ENCODE measurements at regions not wholly inside any gene's neighbourhood (a gene's known extent, or its start where the extent isn't known, plus 50 kb on each side); places are given as distances from the start of the nearest gene placed in this dataset.
"Not testable (repeated sequence)": the region's sequence is repeated elsewhere in the genome, so short reads cannot be mapped to it uniquely, and the experiment has no call there.

DNA sequence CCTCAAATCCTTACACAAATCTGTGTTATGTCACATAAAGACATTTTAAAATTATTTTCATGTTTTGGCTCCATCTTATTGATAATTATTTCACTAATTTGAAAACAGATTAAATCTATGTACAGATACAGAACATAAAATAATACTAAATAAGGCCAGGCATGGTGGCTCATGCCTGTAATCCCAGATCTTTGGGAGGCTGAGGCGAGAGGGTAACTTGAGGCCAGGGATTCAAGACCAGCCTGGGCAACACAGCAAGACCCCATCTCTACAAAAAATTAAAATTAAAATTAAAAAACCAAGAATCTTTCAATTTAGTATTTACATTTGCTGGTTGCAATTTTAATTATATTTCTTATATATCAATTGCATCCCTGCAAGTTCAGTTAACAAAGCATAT, 246.4 kb upstream of the MKLN1 start:
- FAIRE-seq = no peak

DNA sequence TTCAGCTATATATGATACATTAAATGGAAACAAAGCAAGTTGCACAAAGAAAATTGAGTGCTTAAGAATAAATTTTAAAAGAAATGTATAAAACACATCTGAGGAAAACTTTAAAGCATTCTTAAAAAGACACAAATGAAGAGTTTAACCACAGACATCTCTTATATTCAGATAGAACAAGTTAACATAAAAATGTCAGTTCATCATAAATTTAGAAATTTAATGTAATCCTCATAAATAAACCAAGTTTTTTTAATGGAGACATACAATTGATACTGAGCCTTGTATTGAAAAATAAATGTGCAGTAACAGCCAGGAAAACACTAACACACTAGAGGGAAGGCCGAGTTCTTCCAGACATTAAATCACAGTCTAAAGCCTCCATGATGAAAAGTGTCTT, 243.9 kb upstream of the MKLN1 start:
- no peak for TF ChIP-seq POLR2A (IDR thresholded peaks at IDR 0.05; ENCODE audit: low read depth, low read length)
- TF ChIP-seq TAF1 (IDR thresholded peaks at IDR 0.05; ENCODE audit: borderline replicate concordance, low read depth, low read length) = no peak
- TF ChIP-seq POLR2AphosphoS5 (IDR thresholded peaks at IDR 0.05; ENCODE audit: low read depth, low read length) = no peak
- DNase-seq (ENCODE audit: insufficient read length) (no peak), FAIRE-seq (no peak)

More for the DNA sequence above, 246.4 kb upstream of the MKLN1 start:
- TF ChIP-seq POLR2A (IDR thresholded peaks at IDR 0.05; ENCODE audit: low read depth, low read length) (no peak), POLR2AphosphoS5 (IDR thresholded peaks at IDR 0.05; ENCODE audit: low read depth, low read length) (no peak), TAF1 (IDR thresholded peaks at IDR 0.05; ENCODE audit: borderline replicate concordance, low read depth, low read length) (no peak)
- DNase-seq (ENCODE audit: insufficient read length) = no peak

DNA sequence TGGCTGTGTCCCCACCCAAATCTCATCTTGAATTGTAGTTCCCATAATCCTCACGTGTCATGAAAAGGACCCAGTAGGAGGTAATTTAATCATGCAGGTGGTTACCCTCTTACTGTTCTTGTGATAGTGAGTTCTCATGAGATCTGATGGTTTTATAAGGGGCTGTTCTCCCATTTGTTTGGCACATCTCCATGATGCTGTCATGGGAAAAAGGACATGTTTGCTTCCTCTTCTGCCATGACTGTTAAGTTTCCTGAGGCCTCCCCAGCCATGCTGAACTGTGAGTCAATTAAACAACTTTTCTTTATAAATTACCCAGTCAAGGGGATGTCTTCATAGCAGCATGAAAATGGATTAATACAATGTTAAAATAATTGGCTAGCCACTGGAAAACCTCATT, 243.3 kb upstream of the MKLN1 start:
- FAIRE-seq; DNase-seq (ENCODE audit: insufficient read length): not testable (repeated sequence)

DNA sequence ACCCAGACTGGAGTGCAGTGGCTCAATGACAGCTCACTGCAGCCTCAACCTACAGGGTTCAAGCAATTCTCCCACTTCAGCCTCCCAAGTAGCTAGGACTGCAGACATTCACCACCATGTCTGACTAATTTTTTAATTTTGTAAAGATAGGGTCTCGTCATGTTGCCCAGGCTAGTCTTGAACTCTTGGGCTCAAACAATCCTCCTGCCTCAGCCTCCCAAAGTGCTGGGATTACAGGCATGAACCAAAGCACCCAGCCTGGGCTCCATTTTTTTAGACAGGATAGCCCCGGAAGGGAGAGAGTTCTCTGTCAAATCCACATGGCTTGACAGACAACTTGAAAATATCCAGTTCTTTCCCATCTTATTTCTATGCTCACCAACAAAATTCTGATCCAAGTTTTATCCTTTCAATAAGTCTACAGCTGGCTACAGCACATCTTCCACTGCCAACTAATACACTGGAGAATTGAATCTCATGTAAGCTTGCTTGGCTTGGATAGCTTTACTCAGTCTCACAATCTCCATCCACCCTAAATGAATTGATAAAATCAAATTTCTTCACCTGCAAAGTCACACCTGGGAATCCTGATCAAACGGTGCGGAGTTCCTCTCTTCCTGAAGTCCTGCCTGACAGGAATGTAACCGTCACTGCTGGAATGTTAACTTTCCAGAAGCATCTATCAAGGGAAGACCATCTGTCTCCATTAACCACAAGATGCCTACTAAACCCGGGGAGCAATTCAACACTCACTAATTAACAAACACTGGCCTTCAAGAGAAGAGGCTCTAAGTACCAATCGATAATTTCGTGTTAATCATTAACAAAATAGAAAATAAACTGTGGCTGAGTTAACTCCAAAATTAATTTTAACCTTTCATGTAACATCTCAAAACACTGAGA, 239.7 kb upstream of the MKLN1 start:
- DNase-seq (ENCODE audit: insufficient read length) (no peak), FAIRE-seq (no peak)
- TF ChIP-seq POLR2A (IDR thresholded peaks at IDR 0.05; ENCODE audit: low read depth, low read length) (no peak), TAF1 (IDR thresholded peaks at IDR 0.05; ENCODE audit: borderline replicate concordance, low read depth, low read length) (no peak), POLR2AphosphoS5 (IDR thresholded peaks at IDR 0.05; ENCODE audit: low read depth, low read length) (no peak)

DNA sequence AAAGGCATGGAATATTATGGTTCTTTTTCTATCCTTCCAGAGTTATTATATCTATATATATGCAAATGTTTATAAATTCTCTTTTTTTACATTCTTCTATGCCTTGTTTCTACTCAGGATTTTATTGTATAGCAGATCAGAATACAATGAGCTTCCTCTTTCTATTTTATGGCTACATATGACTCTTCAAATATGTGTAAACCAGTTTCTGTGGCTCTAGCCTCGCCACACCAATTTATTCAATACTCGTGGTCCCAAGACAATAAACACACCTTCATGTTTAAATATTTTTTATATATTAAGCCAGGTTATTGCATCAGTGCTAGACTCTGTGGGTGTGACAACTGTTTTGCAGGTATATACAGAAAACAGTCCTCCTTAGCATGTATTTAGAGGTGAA, 237.5 kb upstream of the MKLN1 start:
- TF ChIP-seq POLR2A (IDR thresholded peaks at IDR 0.05; ENCODE audit: low read depth, low read length) (no peak), POLR2AphosphoS5 (IDR thresholded peaks at IDR 0.05; ENCODE audit: low read depth, low read length) (no peak), TAF1 (IDR thresholded peaks at IDR 0.05; ENCODE audit: borderline replicate concordance, low read depth, low read length) (no peak)
- no peak for FAIRE-seq
- DNase-seq (ENCODE audit: insufficient read length) = no peak

DNA sequence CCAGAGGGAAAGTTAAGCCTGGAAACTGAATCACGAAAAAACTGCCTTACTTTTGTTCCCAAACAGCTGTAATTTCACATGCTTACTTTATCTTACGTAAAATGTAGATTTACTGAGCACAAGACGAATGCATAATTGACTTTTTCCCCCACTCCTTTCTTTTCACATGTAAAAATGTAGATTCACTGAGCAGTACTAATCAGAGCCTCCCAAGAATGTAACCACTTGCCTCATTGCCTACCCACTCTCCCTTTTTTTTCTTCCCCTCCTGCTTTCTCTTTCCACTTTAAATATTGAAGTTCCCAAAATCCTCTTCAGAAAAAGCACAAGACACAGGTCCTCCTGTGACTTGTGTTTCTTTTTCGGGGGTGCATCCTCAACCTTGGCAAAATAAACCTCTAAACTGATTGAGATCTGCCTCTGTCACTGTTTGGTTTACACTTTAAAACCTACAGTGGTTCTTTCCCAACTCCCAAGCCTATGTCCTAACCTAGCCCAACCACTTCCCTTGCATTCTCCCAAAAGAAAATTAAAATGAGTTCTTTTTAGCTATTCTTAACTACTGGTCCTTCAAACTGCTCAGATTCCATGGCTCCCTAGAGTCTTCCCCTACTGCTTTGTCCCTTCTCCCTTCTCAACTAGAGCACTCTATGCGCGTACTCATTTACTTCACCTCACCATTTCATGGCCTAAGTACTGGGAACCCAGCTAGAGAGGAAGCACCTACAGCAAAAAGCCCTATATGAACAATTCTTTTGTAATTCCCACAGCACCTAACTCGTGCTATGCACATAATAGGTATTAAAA, 236.6 kb upstream of the MKLN1 start:
- no peak for DNase-seq (ENCODE audit: insufficient read length)
- no peak for FAIRE-seq
- TF ChIP-seq POLR2AphosphoS5 (IDR thresholded peaks at IDR 0.05; ENCODE audit: low read depth, low read length) = no peak

DNA sequence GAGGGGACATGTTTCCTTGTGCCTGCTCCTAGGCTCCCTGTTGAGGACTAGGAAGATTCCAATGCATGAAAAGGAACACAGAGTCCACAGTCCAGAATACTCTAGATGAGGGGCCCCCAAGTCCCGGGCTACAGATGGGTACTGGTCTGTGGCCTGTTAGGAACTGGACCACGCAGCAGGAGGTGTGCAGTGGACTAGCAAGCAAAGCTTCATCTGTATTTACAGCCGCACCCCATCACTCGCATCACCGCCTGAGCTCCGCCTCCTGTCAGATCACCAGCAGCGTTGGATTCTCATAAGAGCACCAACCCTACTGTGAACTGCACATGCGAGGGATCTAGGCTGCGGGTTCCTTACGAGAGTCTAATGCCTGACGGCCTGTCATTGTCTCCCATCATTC, 233.0 kb upstream of the MKLN1 start:
- TF ChIP-seq TAF1 (IDR thresholded peaks at IDR 0.05; ENCODE audit: borderline replicate concordance, low read depth, low read length) = no peak
- no peak for FAIRE-seq

DNA sequence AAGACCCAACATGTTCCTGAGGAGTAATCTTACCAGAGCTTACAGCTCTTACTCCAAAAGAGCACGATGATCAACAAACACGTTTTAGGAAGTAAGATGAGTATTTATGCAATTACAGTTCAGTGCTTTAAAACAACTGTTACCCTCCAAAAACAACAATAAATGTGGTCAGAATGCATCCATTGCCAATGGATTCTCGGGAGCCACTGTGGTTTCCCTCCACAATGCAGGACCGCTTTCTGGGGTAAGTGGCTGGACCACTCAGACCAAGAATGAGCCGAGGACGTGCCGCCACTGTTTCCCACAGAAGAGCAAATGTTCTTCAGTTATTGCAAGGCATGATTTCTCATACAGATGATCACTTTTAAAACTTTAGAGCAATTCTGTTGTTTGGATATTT, 232.3 kb upstream of the MKLN1 start:
- DNase-seq (ENCODE audit: insufficient read length) = no peak
- TF ChIP-seq POLR2AphosphoS5 (IDR thresholded peaks at IDR 0.05; ENCODE audit: low read depth, low read length) (no peak), POLR2A (IDR thresholded peaks at IDR 0.05; ENCODE audit: low read depth, low read length) (no peak)
- FAIRE-seq = no peak

More for the DNA sequence above, 233.0 kb upstream of the MKLN1 start:
- DNase-seq (ENCODE audit: insufficient read length) = no peak

DNA sequence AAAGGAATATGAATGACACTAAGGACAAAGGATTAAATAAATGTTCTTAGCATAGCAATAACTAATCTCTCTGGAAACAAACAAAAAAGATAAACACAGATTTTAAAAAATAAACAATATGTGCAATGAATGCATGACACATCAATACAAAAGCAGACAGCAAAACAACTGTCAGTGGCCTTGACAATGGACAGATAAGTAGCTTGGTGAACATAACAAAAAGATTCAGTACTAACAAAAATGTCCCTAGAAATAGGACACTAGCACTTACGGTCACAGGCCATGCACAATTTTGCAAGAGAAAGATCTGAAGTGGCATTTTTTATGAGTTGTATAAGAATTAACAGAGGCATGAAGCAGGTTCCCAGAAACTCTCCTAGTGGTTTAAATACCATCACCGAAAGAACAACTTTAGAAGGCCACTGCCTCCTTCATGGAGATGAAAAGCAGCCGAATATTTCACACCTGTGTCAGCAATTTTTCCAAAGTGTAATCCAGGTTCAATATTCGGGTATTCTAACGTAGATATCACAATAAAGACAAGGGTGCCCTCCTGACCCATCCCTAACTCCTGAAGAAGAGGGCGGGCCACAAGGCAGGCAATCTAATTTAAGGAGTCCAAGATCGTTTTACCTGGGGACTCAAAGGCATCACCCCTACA, 231.3 kb upstream of the MKLN1 start:
- FAIRE-seq (no peak), DNase-seq (ENCODE audit: insufficient read length) (no peak)
- TF ChIP-seq TAF1 (IDR thresholded peaks at IDR 0.05; ENCODE audit: borderline replicate concordance, low read depth, low read length) (no peak), POLR2AphosphoS5 (IDR thresholded peaks at IDR 0.05; ENCODE audit: low read depth, low read length) (no peak), POLR2A (IDR thresholded peaks at IDR 0.05; ENCODE audit: low read depth, low read length) (no peak)

DNA sequence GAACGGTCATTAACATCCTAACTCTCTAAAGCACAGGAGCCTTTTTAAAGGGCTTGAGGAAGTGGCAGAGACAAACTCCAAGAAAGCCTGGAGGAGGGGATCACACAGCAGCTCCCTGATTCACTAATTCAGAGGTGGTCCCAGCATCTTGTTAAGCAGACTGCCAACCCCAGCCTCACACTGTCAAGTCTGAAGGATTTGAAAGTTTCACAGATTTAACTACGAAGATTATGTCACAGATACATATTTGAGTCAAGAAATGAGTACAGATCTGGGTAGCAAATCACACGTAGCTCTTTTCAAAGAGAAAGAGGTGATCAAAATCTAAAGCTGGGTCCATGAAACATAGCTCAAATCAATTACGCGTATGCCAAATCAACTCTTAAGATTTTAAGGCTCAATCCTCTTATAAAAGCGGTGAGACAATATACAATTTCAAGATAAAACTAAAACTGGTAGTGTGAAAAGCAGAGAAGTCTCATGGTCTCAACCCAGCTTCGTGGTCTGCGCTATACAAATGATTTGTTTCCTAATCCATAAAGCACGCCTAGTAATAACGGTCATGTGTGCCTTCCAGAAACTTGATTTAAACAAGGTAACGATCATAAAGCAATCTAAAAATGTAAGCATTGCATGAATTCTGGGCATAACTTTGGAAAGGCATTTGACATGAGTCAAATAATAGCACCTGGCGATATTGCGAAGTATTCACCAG, 229.9 kb upstream of the MKLN1 start:
- no peak for TF ChIP-seq POLR2A (IDR thresholded peaks at IDR 0.05; ENCODE audit: low read depth, low read length)
- TF ChIP-seq TAF1 (IDR thresholded peaks at IDR 0.05; ENCODE audit: borderline replicate concordance, low read depth, low read length) = no peak
- TF ChIP-seq POLR2AphosphoS5 (IDR thresholded peaks at IDR 0.05; ENCODE audit: low read depth, low read length) = no peak
- DNase-seq (ENCODE audit: insufficient read length) (no peak), FAIRE-seq (no peak)

DNA sequence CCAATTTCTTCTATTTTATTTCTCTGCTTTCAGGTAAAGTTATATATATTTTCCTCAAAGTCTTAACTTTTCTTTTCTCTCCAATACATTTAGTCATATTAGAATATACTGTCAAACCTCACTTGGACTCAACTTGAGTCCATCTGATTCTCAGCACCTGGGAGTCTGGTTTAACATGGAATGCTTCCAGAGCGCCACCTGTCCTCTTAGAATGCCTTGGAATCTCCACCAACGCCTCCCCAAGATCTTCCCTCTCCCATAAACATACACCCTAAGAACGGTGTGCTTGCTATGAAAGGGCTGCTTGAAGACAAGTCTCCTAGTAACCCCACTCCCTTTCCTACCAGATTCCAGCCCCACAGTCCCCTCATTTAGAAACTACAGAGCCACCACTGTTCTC, 229.1 kb upstream of the MKLN1 start:
- FAIRE-seq = no peak
- no peak for DNase-seq (ENCODE audit: insufficient read length)
- TF ChIP-seq TAF1 (IDR thresholded peaks at IDR 0.05; ENCODE audit: borderline replicate concordance, low read depth, low read length) = no peak
- TF ChIP-seq POLR2A (IDR thresholded peaks at IDR 0.05; ENCODE audit: low read depth, low read length) = no peak
- TF ChIP-seq POLR2AphosphoS5 (IDR thresholded peaks at IDR 0.05; ENCODE audit: low read depth, low read length) = no peak

All from GM12892 (cell line).